HepG2 (cell line): ENCODE measurements at regions not wholly inside any gene's neighbourhood (a gene's known extent, or its start where the extent isn't known, plus 50 kb on each side); places are given as distances from the start of the nearest gene placed in this dataset.

Source experiments
- CBX5 ChIP-seq: sonication (generic); formaldehyde crosslinking; IDR thresholded peaks from 2 replicates; pipeline ENCODE4 v1.4.0; 2020; ENCODE audit warnings: missing genetic modification reagents, borderline replicate concordance
- ETS1 ChIP-seq: sonication (generic); formaldehyde crosslinking; IDR thresholded peaks from 2 replicates; pipeline ENCODE4 v1.4.0; 2020; ENCODE audit warnings: missing genetic modification reagents
- POLR2AphosphoS2 ChIP-seq: IDR thresholded peaks from 2 replicates; pipeline ENCODE4 v1.6.1; 2011; ENCODE audit warnings: low read depth, low read length, improper control_type of control experiment
- TMF1 ChIP-seq: sonication (generic); formaldehyde crosslinking; IDR thresholded peaks from 2 replicates; pipeline ENCODE4 v1.8.1; 2022; ENCODE audit warnings: low read depth, missing genetic modification reagents
- ZBTB26 ChIP-seq: IDR thresholded peaks from 2 replicates; pipeline ENCODE4 v1.6.1; 2016; ENCODE audit warnings: missing compliant biosample characterization, missing genetic modification reagents, borderline replicate concordance
- ZBTB40 ChIP-seq, 2 experiments: fragments of 450-650 bp in 1 of 2; sonication (generic) in 1 of 2; formaldehyde crosslinking in 1 of 2; IDR thresholded peaks; 2 replicates each; pipeline versions ENCODE4 v1.6.1 to v1.8.0; 2016 to 2022; ENCODE audit warnings: antibody characterized with exemption in 1 of 2, mild to moderate bottlenecking in 1 of 2, missing genetic modification reagents in 1 of 2
- ZNF230 ChIP-seq: sonication (generic); formaldehyde crosslinking; IDR thresholded peaks from 2 replicates; pipeline ENCODE4 v1.4.0; 2020; ENCODE audit warnings: mild to moderate bottlenecking, missing genetic modification reagents
- ZNF558 ChIP-seq: sonication (generic); formaldehyde crosslinking; IDR thresholded peaks from 2 replicates; pipeline ENCODE4 v1.9.0; 2022; ENCODE audit warnings: mild to moderate bottlenecking, missing genetic modification reagents, borderline replicate concordance
- ZNF670 ChIP-seq: sonication (generic); formaldehyde crosslinking; IDR thresholded peaks from 2 replicates; pipeline ENCODE4 v1.8.0; 2022; ENCODE audit warnings: mild to moderate bottlenecking, missing genetic modification reagents, borderline replicate concordance

GRCh38 chr12:89020689-89021088 is 331.6 kb downstream of the DUSP6 start:
- TF ChIP-seq CBX5 (no peak), ZNF230 (CRISPR knock-in tag) (no peak), ZNF558 (no peak), ETS1 (no peak), ZNF670 (CRISPR knock-in tag) (no peak), ZBTB40 (IDR thresholded peaks at IDR 0.05) (no peak), ZBTB40 (CRISPR knock-in tag; IDR thresholded peaks at IDR 0.05) (no peak), ZBTB26 (CRISPR knock-in tag) (no peak), TMF1 (CRISPR knock-in tag) (no peak), POLR2AphosphoS2 (no peak)
